ENCODE measurements at regions not wholly inside any gene's neighbourhood (a gene's known extent, or its start where the extent isn't known, plus 50 kb on each side); places are given as distances from the start of the nearest gene placed in this dataset.

DNA sequence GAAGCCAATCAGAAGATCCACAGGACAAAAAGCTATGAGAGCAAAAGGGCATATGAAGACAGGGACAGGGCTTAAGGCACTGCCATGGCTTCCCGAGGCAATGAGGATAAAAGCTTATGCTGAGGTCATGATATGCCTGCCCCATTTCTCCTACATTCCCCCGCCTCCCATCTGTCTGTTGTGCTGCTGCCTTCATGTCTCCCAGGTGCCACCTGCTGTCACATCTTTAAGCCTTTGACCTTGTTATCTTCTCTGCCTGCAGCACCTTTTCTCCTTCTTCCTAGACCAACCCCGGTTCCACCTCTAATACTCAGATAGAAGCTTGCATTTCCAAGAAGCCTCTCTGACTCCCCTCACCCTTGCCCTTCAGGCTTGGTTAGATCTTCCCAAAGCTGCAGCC, 213.8 kb downstream of the ARRDC4 start:
- TF ChIP-seq TCF7 (IDR thresholded peaks at IDR 0.05; ENCODE audit: borderline replicate concordance): no peak
- no peak for TF ChIP-seq NFIC (IDR thresholded peaks at IDR 0.05)
- TF ChIP-seq, protein P1, sequence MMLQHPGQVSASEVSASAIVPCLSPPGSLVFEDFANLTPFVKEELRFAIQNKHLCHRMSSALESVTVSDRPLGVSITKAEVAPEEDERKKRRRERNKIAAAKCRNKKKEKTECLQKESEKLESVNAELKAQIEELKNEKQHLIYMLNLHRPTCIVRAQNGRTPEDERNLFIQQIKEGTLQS (IDR thresholded peaks at IDR 0.05): no peak
- TF ChIP-seq, protein P1 (CRISPR knock-in tag; conservative IDR thresholded peaks at IDR 0.05): no peak
- TF ChIP-seq HDAC8 (tag; IDR thresholded peaks at IDR 0.05): no peak
